Karpas-422 (cell line): ENCODE measurements at regions not wholly inside any gene's neighbourhood (a gene's known extent, or its start where the extent isn't known, plus 50 kb on each side); places are given as distances from the start of the nearest gene placed in this dataset.

Experiments used
- DNase-seq: peaks from one replicate; pipeline ENCODE4 v3.0.0-alpha.2; 2015
- H2AFZ ChIP-seq: fragments of 200-600 bp; sonication (generic); 2 replicates; pipeline ENCODE4 v1.6.1; 2014; ENCODE audit warnings: antibody characterized with exemption, low read length, mixed read lengths
- H3K27ac ChIP-seq: fragments of 200-600 bp; sonication (generic); 2 replicates; pipeline ENCODE4 v1.5.1; 2014; ENCODE audit warnings: mild to moderate bottlenecking, low read length, moderate library complexity
- H3K27me3 ChIP-seq: fragments of 200-600 bp; sonication (generic); 2 replicates; pipeline ENCODE4 v1.6.1; 2014; ENCODE audit warnings: low read length, mixed read lengths
- H3K36me3 ChIP-seq: fragments of 200-600 bp; sonication (generic); 2 replicates; pipeline ENCODE4 v1.6.1; 2014; ENCODE audit warnings: low read length, mixed read lengths; ENCODE audit not compliant: insufficient read depth
- H3K4me1 ChIP-seq: fragments of 200-600 bp; sonication (generic); 2 replicates; pipeline ENCODE4 v1.6.1; 2014; ENCODE audit warnings: mild to moderate bottlenecking, low read length, mixed read lengths
- H3K4me2 ChIP-seq: fragments of 200-600 bp; sonication (generic); 2 replicates; pipeline ENCODE4 v1.6.1; 2014; ENCODE audit warnings: low read length, low read depth, mild to moderate bottlenecking; ENCODE audit not compliant: poor library complexity, severe bottlenecking
- H3K4me3 ChIP-seq: fragments of 200-600 bp; sonication (generic); 2 replicates; pipeline ENCODE4 v1.5.1; 2014; ENCODE audit warnings: mild to moderate bottlenecking, antibody characterized with exemption, low read length, mixed read lengths
- H3K79me2 ChIP-seq: fragments of 200-600 bp; sonication (generic); 2 replicates; pipeline ENCODE4 v1.6.1; 2014; ENCODE audit warnings: mild to moderate bottlenecking, low read length, mixed read lengths
- H3K9ac ChIP-seq: fragments of 200-600 bp; sonication (generic); 2 replicates; pipeline ENCODE4 v1.6.0; 2014; ENCODE audit warnings: low read length
- H3K9me2 ChIP-seq: fragments of 200-600 bp; sonication (generic), shearing (Covaris generic); replicated peaks from 2 replicates; pipeline ENCODE4 v1.6.0; 2014; ENCODE audit warnings: mild to moderate bottlenecking, low read length, moderate library complexity; ENCODE audit not compliant: insufficient read depth
- H3K9me3 ChIP-seq: fragments of 300-700, 200-600 bp; sonication (generic); 2 replicates; pipeline ENCODE4 v1.6.1; 2014; ENCODE audit warnings: low read length, mixed read lengths
- H4K20me1 ChIP-seq: fragments of 200-600 bp; sonication (generic); 2 replicates; pipeline ENCODE4 v1.6.1; 2014; ENCODE audit warnings: mild to moderate bottlenecking, antibody characterized with exemption, low read length, low read depth; ENCODE audit not compliant: insufficient read depth

GRCh38 chr4:24396988-24397387 is 187.4 kb downstream of the DHX15 start:
- Histone ChIP-seq H3K27ac (no peak overlapping the region), H3K4me3 (no peak overlapping the region), H3K4me2 (no peak overlapping the region), H2AFZ (no peak overlapping the region), H3K9me2 (no peaks in the 10 kb centered on the region), H4K20me1 (no peaks in the 10 kb centered on the region), H3K27me3 (no peaks in the 10 kb centered on the region), H3K36me3 (no peaks in the 10 kb centered on the region), H3K79me2 (no peaks in the 10 kb centered on the region), H3K9ac (no peak overlapping the region), H3K9me3 (no peaks in the 10 kb centered on the region), H3K4me1 (no peaks in the 10 kb centered on the region)
- DNase-seq, result no peak

GRCh38 chr4:24395937-24396336 is 188.4 kb downstream of the DHX15 start:
- no peak overlapping the region for H3K4me3 ChIP-seq
- no peak overlapping the region for H3K27ac ChIP-seq
- no peaks in the 10 kb centered on the region for H4K20me1 ChIP-seq
- H3K4me2 ChIP-seq, result no peak overlapping the region
- H3K4me1 ChIP-seq, result no peaks in the 10 kb centered on the region
- H3K27me3 ChIP-seq, result no peaks in the 10 kb centered on the region
- no peaks in the 10 kb centered on the region for H3K9me3 ChIP-seq
- H3K36me3 ChIP-seq, result no peaks in the 10 kb centered on the region
- no peak for DNase-seq
- H2AFZ ChIP-seq, result no peak overlapping the region
- no peaks in the 10 kb centered on the region for H3K9me2 ChIP-seq
- no peak overlapping the region for H3K9ac ChIP-seq
- no peaks in the 10 kb centered on the region for H3K79me2 ChIP-seq

GRCh38 chr4:24394041-24394440 is 190.3 kb downstream of the DHX15 start:
- no peaks in the 10 kb centered on the region for H3K9me2 ChIP-seq
- no peaks in the 10 kb centered on the region for H3K27me3 ChIP-seq
- no peaks in the 10 kb centered on the region for H4K20me1 ChIP-seq
- H3K9me3 ChIP-seq, result no peaks in the 10 kb centered on the region
- no peak overlapping the region for H3K9ac ChIP-seq
- H3K4me3 ChIP-seq, result no peak overlapping the region
- H3K4me2 ChIP-seq, result no peak overlapping the region
- no peaks in the 10 kb centered on the region for H3K4me1 ChIP-seq
- no peak overlapping the region for H3K27ac ChIP-seq
- no peak for DNase-seq
- H3K36me3 ChIP-seq, result no peaks in the 10 kb centered on the region
- no peak overlapping the region for H2AFZ ChIP-seq
- H3K79me2 ChIP-seq, result no peaks in the 10 kb centered on the region

GRCh38 chr4:24392613-24393012 is 191.7 kb downstream of the DHX15 start:
- H3K27ac ChIP-seq, result no peak overlapping the region
- H3K9me3 ChIP-seq, result no peaks in the 10 kb centered on the region
- no peak overlapping the region for H3K4me3 ChIP-seq

GRCh38 chr4:24382381-24382780 is 202.0 kb downstream of the DHX15 start:
- no peaks in the 10 kb centered on the region for H3K79me2 ChIP-seq
- H3K36me3 ChIP-seq, result no peaks in the 10 kb centered on the region
- no peaks in the 10 kb centered on the region for H3K9me2 ChIP-seq
- no peaks in the 10 kb centered on the region for H3K9me3 ChIP-seq
- no peak overlapping the region for H2AFZ ChIP-seq
- no peak overlapping the region for H3K4me2 ChIP-seq
- H3K4me1 ChIP-seq, result no peaks in the 10 kb centered on the region
- H3K27ac ChIP-seq, result no peak overlapping the region
- no peaks in the 10 kb centered on the region for H4K20me1 ChIP-seq
- H3K9ac ChIP-seq, result no peak overlapping the region
- H3K27me3 ChIP-seq, result no peaks in the 10 kb centered on the region
- DNase-seq, result no peak
- H3K4me3 ChIP-seq, result no peak overlapping the region

More at GRCh38 chr4:24392613-24393012, 191.7 kb downstream of the DHX15 start:
- no peaks in the 10 kb centered on the region for H3K27me3 ChIP-seq
- no peak overlapping the region for H3K9ac ChIP-seq
- no peaks in the 10 kb centered on the region for H4K20me1 ChIP-seq
- no peak overlapping the region for H2AFZ ChIP-seq
- H3K4me1 ChIP-seq, result no peaks in the 10 kb centered on the region
- no peaks in the 10 kb centered on the region for H3K79me2 ChIP-seq
- no peak overlapping the region for H3K4me2 ChIP-seq
- no peaks in the 10 kb centered on the region for H3K9me2 ChIP-seq
- H3K36me3 ChIP-seq, result no peaks in the 10 kb centered on the region
- DNase-seq, result no peak

- H3K79me2 ChIP-seq, result no peaks in the 10 kb centered on the region
- no peak for DNase-seq
- no peak overlapping the region for H2AFZ ChIP-seq
- H3K9me2 ChIP-seq, result no peaks in the 10 kb centered on the region
- H3K4me2 ChIP-seq, result no peak overlapping the region
- no peak overlapping the region for H3K27ac ChIP-seq
- H3K9me3 ChIP-seq, result no peaks in the 10 kb centered on the region
- H3K9ac ChIP-seq, result no peak overlapping the region
- no peaks in the 10 kb centered on the region for H3K4me1 ChIP-seq
- no peak overlapping the region for H3K4me3 ChIP-seq
- no peaks in the 10 kb centered on the region for H3K27me3 ChIP-seq
- no peaks in the 10 kb centered on the region for H3K36me3 ChIP-seq
- no peaks in the 10 kb centered on the region for H4K20me1 ChIP-seq
Observed at GRCh38 chr4:24380957-24381665, 203.2 kb downstream of the DHX15 start.

- DNase-seq, result no peak
- H3K4me3 ChIP-seq, result no peak overlapping the region
- no peaks in the 10 kb centered on the region for H3K79me2 ChIP-seq
- no peaks in the 10 kb centered on the region for H3K36me3 ChIP-seq
- H3K4me1 ChIP-seq, result no peaks in the 10 kb centered on the region
- H4K20me1 ChIP-seq, result no peaks in the 10 kb centered on the region
- H3K9ac ChIP-seq, result no peak overlapping the region
- H3K27me3 ChIP-seq, result no peaks in the 10 kb centered on the region
- H2AFZ ChIP-seq, result no peak overlapping the region
- H3K9me3 ChIP-seq, result no peaks in the 10 kb centered on the region
- no peak overlapping the region for H3K4me2 ChIP-seq
- H3K27ac ChIP-seq, result no peak overlapping the region
- H3K9me2 ChIP-seq, result no peaks in the 10 kb centered on the region
Observed at GRCh38 chr4:24373704-24374103, 210.7 kb downstream of the DHX15 start.

GRCh38 chr4:24372881-24373280 is 211.5 kb downstream of the DHX15 start:
- no peaks in the 10 kb centered on the region for H3K27me3 ChIP-seq
- H3K27ac ChIP-seq, result no peak overlapping the region
- H3K36me3 ChIP-seq, result no peaks in the 10 kb centered on the region
- H3K4me1 ChIP-seq, result no peaks in the 10 kb centered on the region
- H4K20me1 ChIP-seq, result no peaks in the 10 kb centered on the region
- H3K9me2 ChIP-seq, result no peaks in the 10 kb centered on the region
- H3K4me2 ChIP-seq, result no peak overlapping the region
- no peaks in the 10 kb centered on the region for H3K79me2 ChIP-seq
- no peak overlapping the region for H3K9ac ChIP-seq
- no peak for DNase-seq
- no peak overlapping the region for H2AFZ ChIP-seq
- H3K9me3 ChIP-seq, result no peaks in the 10 kb centered on the region
- no peak overlapping the region for H3K4me3 ChIP-seq
